Hepatic stellate cell (primary cell): ENCODE measurements at regions not wholly inside any gene's neighbourhood (a gene's known extent, or its start where the extent isn't known, plus 50 kb on each side); places are given as distances from the start of the nearest gene placed in this dataset.

Source experiments
- DNase-seq: peaks from one replicate; pipeline ENCODE4 v3.0.0; 2011; ENCODE audit warnings: low spot score

GRCh38 chr11:128300785-128301184, 286.6 kb downstream of the ETS1 start:
- no peak for DNase-seq

GRCh38 chr11:128299132-128299726, 288.1 kb downstream of the ETS1 start:
- no peak for DNase-seq

GRCh38 chr11:128298271-128298670, 289.1 kb downstream of the ETS1 start:
- DNase-seq: no peak

GRCh38 chr11:128297805-128298204, 289.6 kb downstream of the ETS1 start:
- no peak for DNase-seq

- DNase-seq: no peak
Measured at GRCh38 chr11:128297091-128297651, 290.2 kb downstream of the ETS1 start.

GRCh38 chr11:128294671-128295050, 292.7 kb downstream of the ETS1 start:
- peak; percentile 53 for DNase-seq

GRCh38 chr11:128294001-128294670, 293.2 kb downstream of the ETS1 start:
- peak; percentile 14 for DNase-seq

GRCh38 chr11:128291835-128292234, 295.5 kb downstream of the ETS1 start:
- no peak for DNase-seq

GRCh38 chr11:128291007-128291406, 296.4 kb downstream of the ETS1 start:
- DNase-seq: no peak

GRCh38 chr11:128290106-128290840, 297.1 kb downstream of the ETS1 start:
- DNase-seq: peak; percentile 73

GRCh38 chr11:128289048-128289447, 298.3 kb downstream of the ETS1 start:
- DNase-seq: no peak

- no peak for DNase-seq
Measured at GRCh38 chr11:128288368-128288767, 299.0 kb downstream of the ETS1 start.

GRCh38 chr11:128285321-128285720, 302.0 kb downstream of the ETS1 start:
- no peak for DNase-seq

- no peak for DNase-seq
Measured at GRCh38 chr11:128284634-128285033, 302.7 kb downstream of the ETS1 start.

- no peak for DNase-seq
Measured at GRCh38 chr11:128283451-128283850, 303.9 kb downstream of the ETS1 start.

GRCh38 chr11:128282053-128282452, 305.3 kb downstream of the ETS1 start:
- DNase-seq: no peak

GRCh38 chr11:128279866-128280265, 307.5 kb downstream of the ETS1 start:
- no peak for DNase-seq

- no peak for DNase-seq
Measured at GRCh38 chr11:128273736-128274135, 313.6 kb downstream of the ETS1 start.

GRCh38 chr11:128271401-128271800, 316.0 kb downstream of the ETS1 start:
- DNase-seq: no peak

- no peak for DNase-seq
Measured at GRCh38 chr11:128269466-128269865, 317.9 kb downstream of the ETS1 start.

- no peak for DNase-seq
Measured at GRCh38 chr11:128266893-128267292, 320.5 kb downstream of the ETS1 start.

- no peak for DNase-seq
Measured at GRCh38 chr11:128262463-128263345, 324.7 kb downstream of the ETS1 start.
